Medulla oblongata (tissue), 1 donor: ENCODE measurements at regions not wholly inside any gene's neighbourhood (a gene's known extent, or its start where the extent isn't known, plus 50 kb on each side); places are given as distances from the start of the nearest gene placed in this dataset.
"Not testable (repeated sequence)": the region's sequence is repeated elsewhere in the genome, so short reads cannot be mapped to it uniquely, and the experiment has no call there.

Experiments
- DNase-seq: peaks from one replicate; pipeline ENCODE4 v3.0.0-alpha.2; 2015; ENCODE audit errors: extremely low spot score

GRCh38 chr11:96779030-96779429 lies 389.2 kb downstream of the JRKL start:
- DNase-seq, result no peak

GRCh38 chr11:96781082-96781481 lies 391.3 kb downstream of the JRKL start:
- DNase-seq, result no peak

- no peak for DNase-seq
Measured at GRCh38 chr11:96782632-96783031, 392.8 kb downstream of the JRKL start.

- no peak for DNase-seq
Measured at GRCh38 chr11:96783311-96783710, 393.5 kb downstream of the JRKL start.

- DNase-seq, result no peak
Measured at GRCh38 chr11:96785073-96785472, 395.3 kb downstream of the JRKL start.

GRCh38 chr11:96794152-96794551 lies 404.3 kb downstream of the JRKL start:
- DNase-seq, result no peak

- no peak for DNase-seq
Measured at GRCh38 chr11:96798445-96798844, 408.6 kb downstream of the JRKL start.

GRCh38 chr11:96815236-96815635 lies 425.4 kb downstream of the JRKL start:
- DNase-seq, result no peak

- DNase-seq, result no peak
Measured at GRCh38 chr11:96817482-96818399, 427.9 kb downstream of the JRKL start.

GRCh38 chr11:96827164-96827563 lies 437.4 kb downstream of the JRKL start:
- peak; percentile 3 for DNase-seq

GRCh38 chr11:96841792-96842191 lies 452.0 kb downstream of the JRKL start:
- no peak for DNase-seq

- no peak for DNase-seq
Measured at GRCh38 chr11:96842731-96843130, 452.9 kb downstream of the JRKL start.

GRCh38 chr11:96854425-96854824 lies 464.6 kb downstream of the JRKL start:
- no peak for DNase-seq

GRCh38 chr11:96861722-96862121 lies 471.9 kb downstream of the JRKL start:
- DNase-seq, result not testable (repeated sequence)

- no peak for DNase-seq
Measured at GRCh38 chr11:96863520-96863919, 473.7 kb downstream of the JRKL start.

- no peak for DNase-seq
Measured at GRCh38 chr11:96865020-96865419, 475.2 kb downstream of the JRKL start.

GRCh38 chr11:96869207-96869606 lies 479.4 kb downstream of the JRKL start:
- DNase-seq, result no peak

- DNase-seq, result no peak
Measured at GRCh38 chr11:96875712-96876111, 485.9 kb downstream of the JRKL start.

- DNase-seq, result no peak
Measured at GRCh38 chr11:96878299-96879051, 488.7 kb downstream of the JRKL start.

- DNase-seq, result not testable (repeated sequence)
Measured at GRCh38 chr11:96882622-96883021, 492.8 kb downstream of the JRKL start.

- no peak for DNase-seq
Measured at GRCh38 chr11:96885405-96885804, 495.6 kb downstream of the JRKL start.

- no peak for DNase-seq
Measured at GRCh38 chr11:96885912-96886311, 496.1 kb downstream of the JRKL start.

- DNase-seq, result no peak
Measured at GRCh38 chr11:96893988-96894387, 504.2 kb downstream of the JRKL start.
